ENCODE measurements at regions not wholly inside any gene's neighbourhood (a gene's known extent, or its start where the extent isn't known, plus 50 kb on each side); places are given as distances from the start of the nearest gene placed in this dataset.

DNA sequence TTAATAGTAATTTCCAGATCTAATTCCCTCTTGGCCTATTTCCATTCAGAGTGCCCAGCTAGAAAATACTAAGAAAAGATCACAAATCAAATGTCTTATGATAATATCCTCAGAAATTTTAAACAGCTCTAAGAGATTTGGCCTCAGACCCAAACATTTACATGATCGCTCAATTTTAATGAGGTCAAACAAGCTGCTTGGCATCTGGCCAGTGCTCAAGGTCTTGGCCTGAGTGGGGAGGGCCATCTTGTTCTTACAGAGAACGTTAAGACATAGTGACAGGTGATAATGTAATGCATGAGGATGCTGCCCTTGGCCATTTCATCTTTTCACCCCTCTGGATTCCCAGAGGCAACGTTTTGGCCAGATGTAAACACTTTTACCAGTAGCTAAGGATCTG is 159.2 kb upstream of the SLC7A11 start:
- no peak overlapping the region for H3K4me3 ChIP-seq (ENCODE audit: low read depth, low read length)
- no peak for TF ChIP-seq CTCF (conservative IDR thresholded peaks at IDR 0.05; ENCODE audit: low read depth, low read length)

DNA sequence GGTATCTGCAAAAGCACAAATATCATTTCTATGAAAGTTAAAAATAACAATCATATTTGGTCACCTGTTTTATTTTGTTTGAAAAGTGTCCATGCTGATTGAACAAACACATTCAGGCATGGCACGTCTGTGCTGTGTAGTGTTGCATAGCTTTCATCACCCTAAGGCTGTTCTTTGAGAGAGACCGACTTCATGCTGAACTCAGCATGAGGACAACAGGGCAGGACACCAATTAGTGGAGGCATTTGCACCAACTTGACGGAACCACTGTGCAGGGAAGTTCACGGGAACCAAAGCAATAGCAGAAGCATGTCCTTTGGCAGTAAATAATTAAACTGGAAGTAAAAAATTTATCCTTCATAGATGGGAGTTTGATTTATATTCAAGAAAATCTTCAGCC is 158.4 kb upstream of the SLC7A11 start:
- TF ChIP-seq CTCF (conservative IDR thresholded peaks at IDR 0.05; ENCODE audit: low read depth, low read length): no peak
- H3K4me3 ChIP-seq (ENCODE audit: low read depth, low read length): no peak overlapping the region
- no peak for DNase-seq (ENCODE audit: low read depth)

More for the DNA sequence above, 159.2 kb upstream of the SLC7A11 start:
- DNase-seq (ENCODE audit: low read depth): no peak

- no peak for TF ChIP-seq CTCF (conservative IDR thresholded peaks at IDR 0.05; ENCODE audit: low read depth, low read length)
- H3K4me3 ChIP-seq (ENCODE audit: low read depth, low read length): no peak overlapping the region
- DNase-seq (ENCODE audit: low read depth): no peak
These were observed 157.9 kb upstream of the SLC7A11 start for GRCh38 chr4:138400066-138400465.

GRCh38 chr4:138399081-138399480 is 156.9 kb upstream of the SLC7A11 start:
- TF ChIP-seq CTCF (conservative IDR thresholded peaks at IDR 0.05; ENCODE audit: low read depth, low read length): no peak
- DNase-seq (ENCODE audit: low read depth): no peak
- no peak overlapping the region for H3K4me3 ChIP-seq (ENCODE audit: low read depth, low read length)

DNA sequence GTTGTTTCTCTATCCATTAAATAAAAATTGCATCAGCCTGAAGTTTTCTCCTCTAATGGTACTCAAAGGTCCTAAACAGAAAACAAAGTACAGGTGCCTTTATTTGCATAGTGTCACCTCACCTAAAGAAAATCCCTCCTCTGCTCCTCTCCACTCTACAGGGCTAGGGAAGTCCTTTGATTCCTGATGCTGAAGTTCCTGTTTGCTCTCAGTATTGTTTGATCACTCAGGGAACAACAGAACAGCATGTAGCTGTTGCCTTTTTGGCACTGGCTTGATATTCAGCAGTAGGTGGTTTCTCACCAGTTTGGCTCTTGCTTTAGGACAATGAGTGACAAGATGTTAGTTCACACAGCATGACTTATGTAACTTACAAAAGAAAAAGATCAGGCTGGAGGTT is 156.2 kb upstream of the SLC7A11 start:
- no peak for DNase-seq (ENCODE audit: low read depth)
- TF ChIP-seq CTCF (conservative IDR thresholded peaks at IDR 0.05; ENCODE audit: low read depth, low read length): no peak
- no peak overlapping the region for H3K4me3 ChIP-seq (ENCODE audit: low read depth, low read length)

DNA sequence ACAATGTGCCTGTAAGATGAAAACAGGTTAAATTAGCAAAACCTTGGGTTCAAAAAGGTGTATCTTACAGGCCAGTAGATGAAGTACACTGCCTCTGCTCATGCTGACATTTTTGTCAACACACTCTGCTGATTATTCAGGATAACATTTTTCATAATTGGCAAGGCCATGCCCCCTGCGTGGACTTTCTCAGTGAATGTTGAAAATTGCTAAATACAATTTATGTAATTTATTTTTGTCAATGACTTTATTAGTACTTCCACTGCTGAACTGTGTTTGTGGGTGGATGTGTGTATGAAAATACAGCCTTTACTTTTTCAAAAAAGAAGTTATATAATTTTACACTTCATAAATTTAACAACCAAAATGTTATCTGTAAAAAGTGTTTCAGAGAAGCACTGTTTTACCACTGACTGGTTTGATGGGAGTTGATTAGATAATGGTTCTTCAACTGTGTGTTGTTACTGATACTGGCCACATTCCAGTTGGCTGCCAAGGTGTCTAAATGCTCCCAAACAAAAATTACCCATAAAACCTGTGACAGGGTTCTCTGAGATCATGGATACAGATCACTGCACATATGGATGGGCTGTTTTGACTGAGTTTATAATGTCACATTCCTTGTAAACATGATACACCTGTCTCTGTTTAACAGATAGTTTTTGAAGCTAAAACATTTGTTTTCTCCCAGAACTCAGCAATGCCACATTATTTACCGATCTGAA is 151.9 kb upstream of the SLC7A11 start:
- DNase-seq (ENCODE audit: low read depth): no peak
- TF ChIP-seq CTCF (conservative IDR thresholded peaks at IDR 0.05; ENCODE audit: low read depth, low read length): no peak
- H3K4me3 ChIP-seq (ENCODE audit: low read depth, low read length): no peak overlapping the region

DNA sequence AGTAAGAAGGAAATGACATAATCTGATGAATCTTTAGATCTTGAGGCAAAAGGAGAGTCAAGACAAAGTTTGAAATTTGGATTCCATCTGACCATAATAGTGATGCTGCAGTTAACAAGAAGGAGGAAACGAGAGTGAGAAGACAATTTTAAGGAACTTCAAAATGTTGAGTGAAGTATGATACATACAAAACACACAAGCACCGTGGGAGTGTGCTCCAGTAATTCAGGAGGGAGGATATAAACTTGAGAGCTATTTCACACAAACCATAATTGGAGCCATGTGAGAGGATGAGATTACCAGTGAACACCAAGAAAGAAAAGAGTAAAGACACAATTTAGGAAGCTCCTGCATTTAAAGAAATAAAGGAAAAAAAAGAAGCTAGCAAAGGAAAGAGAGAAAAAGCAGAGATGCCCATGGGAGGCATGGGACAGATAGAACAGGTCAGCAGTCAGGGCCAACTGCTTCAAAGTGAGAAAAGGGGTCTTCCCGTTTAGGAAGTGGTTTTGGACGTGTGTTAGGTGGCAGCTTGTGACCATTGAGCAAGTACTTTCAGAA is 150.7 kb upstream of the SLC7A11 start:
- no peak overlapping the region for H3K4me3 ChIP-seq (ENCODE audit: low read depth, low read length)
- DNase-seq (ENCODE audit: low read depth): no peak
- no peak for TF ChIP-seq CTCF (conservative IDR thresholded peaks at IDR 0.05; ENCODE audit: low read depth, low read length)

Measured in epithelial cell of proximal tubule (primary cell).